ENCODE measurements at regions not wholly inside any gene's neighbourhood (a gene's known extent, or its start where the extent isn't known, plus 50 kb on each side); places are given as distances from the start of the nearest gene placed in this dataset.

- no peak for TF ChIP-seq CTCF (IDR thresholded peaks at IDR 0.05 in 2 of 3, conservative IDR thresholded peaks at IDR 0.05 in 1 of 3; ENCODE audit: borderline replicate concordance in 1 of 3, insufficient read depth in 1 of 3, low read depth in 2 of 3, low read length in 2 of 3)
- TF ChIP-seq YY1 (IDR thresholded peaks at IDR 0.05; ENCODE audit: extremely low read depth, insufficient replicate concordance, low read depth, low read length), result no peak
- no peak for TF ChIP-seq RAD21 (IDR thresholded peaks at IDR 0.05; ENCODE audit: low read depth)
- no peak for TF ChIP-seq EZH2 (IDR thresholded peaks at IDR 0.05)
- TF ChIP-seq EGR1 (IDR thresholded peaks at IDR 0.05; ENCODE audit: low read depth), result no peak
- TF ChIP-seq SP1 (IDR thresholded peaks at IDR 0.05; ENCODE audit: low read depth), result no peak
- no peak for TF ChIP-seq ATF3 (IDR thresholded peaks at IDR 0.05)
- no peak for TF ChIP-seq EZH2phosphoT487 (IDR thresholded peaks at IDR 0.05; ENCODE audit: borderline replicate concordance)
- TF ChIP-seq JUND (IDR thresholded peaks at IDR 0.05), result no peak
- no peak for TF ChIP-seq POLR2AphosphoS5 (IDR thresholded peaks at IDR 0.05; ENCODE audit: low read depth, low read length)
- no peak for TF ChIP-seq REST (IDR thresholded peaks at IDR 0.05; ENCODE audit: low read depth)
- no peak for TF ChIP-seq CBX3 (IDR thresholded peaks at IDR 0.05; ENCODE audit: low read depth)
- TF ChIP-seq ZBTB33 (IDR thresholded peaks at IDR 0.05; ENCODE audit: extremely low read depth, insufficient replicate concordance, low read length), result no peak
Observed at GRCh38 chr15:38040615-38041014, 106.2 kb downstream of the TMCO5A start.

Measured in HCT116 (cell line).